ENCODE measurements at regions not wholly inside any gene's neighbourhood (a gene's known extent, or its start where the extent isn't known, plus 50 kb on each side); places are given as distances from the start of the nearest gene placed in this dataset.

DNA sequence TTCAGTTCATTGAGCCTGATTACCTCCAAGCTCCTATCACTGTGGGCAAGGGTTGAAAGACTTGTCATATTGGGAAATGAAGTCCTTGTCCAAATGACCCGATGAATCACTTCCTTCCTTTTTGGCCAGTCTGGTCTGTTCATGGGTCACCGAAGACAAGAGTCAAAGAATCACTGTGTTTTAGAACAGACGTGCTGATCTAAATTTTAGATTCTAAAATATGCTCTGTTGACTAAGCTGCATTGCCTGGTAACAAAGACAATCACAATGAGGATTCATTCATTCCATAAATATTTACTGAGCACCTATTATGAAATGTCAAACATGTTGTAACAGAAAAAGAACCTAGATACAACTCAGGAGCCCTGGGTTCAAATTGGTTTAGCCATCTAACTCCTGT, 99.4 kb upstream of the RND3 start:
- H3K4me2 ChIP-seq: no peak overlapping the region
- DNase-seq (ENCODE audit: low spot score): no peak
- peaks cover 3% of the 10 kb centered on the region for H3K4me1 ChIP-seq (ENCODE audit: insufficient read depth)
- H3K36me3 ChIP-seq (replicated peaks; ENCODE audit: insufficient read depth, low read depth): no peaks in the 10 kb centered on the region
- no peaks in the 10 kb centered on the region for H3K9me3 ChIP-seq (ENCODE audit: low read depth)
- no peak overlapping the region for H2AFZ ChIP-seq
- no peak overlapping the region for H3K4me3 ChIP-seq
- no peak overlapping the region for H3K27ac ChIP-seq
- 86% methylated on average over 3 of the region's 3 CpGs for WGBS (ENCODE audit: low lambda C conversion rate, missing lambda C conversion rate)
- H3K79me2 ChIP-seq: no peaks in the 10 kb centered on the region
- no peaks in the 10 kb centered on the region for H3K9me2 ChIP-seq (replicated peaks; ENCODE audit: insufficient read depth)
- no peaks in the 10 kb centered on the region for H4K20me1 ChIP-seq (ENCODE audit: insufficient read depth, poor library complexity, severe bottlenecking)
- no peak for TF ChIP-seq EZH2 (IDR thresholded peaks at IDR 0.05; ENCODE audit: borderline replicate concordance)
- TF ChIP-seq, protein P1, sequence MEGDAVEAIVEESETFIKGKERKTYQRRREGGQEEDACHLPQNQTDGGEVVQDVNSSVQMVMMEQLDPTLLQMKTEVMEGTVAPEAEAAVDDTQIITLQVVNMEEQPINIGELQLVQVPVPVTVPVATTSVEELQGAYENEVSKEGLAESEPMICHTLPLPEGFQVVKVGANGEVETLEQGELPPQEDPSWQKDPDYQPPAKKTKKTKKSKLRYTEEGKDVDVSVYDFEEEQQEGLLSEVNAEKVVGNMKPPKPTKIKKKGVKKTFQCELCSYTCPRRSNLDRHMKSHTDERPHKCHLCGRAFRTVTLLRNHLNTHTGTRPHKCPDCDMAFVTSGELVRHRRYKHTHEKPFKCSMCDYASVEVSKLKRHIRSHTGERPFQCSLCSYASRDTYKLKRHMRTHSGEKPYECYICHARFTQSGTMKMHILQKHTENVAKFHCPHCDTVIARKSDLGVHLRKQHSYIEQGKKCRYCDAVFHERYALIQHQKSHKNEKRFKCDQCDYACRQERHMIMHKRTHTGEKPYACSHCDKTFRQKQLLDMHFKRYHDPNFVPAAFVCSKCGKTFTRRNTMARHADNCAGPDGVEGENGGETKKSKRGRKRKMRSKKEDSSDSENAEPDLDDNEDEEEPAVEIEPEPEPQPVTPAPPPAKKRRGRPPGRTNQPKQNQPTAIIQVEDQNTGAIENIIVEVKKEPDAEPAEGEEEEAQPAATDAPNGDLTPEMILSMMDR (IDR thresholded peaks at IDR 0.05; ENCODE audit: poor library complexity): no peak
- no peak for TF ChIP-seq EZH2phosphoT487 (IDR thresholded peaks at IDR 0.05; ENCODE audit: low read depth, severe bottlenecking, unreplicated experiment)
- H3K27me3 ChIP-seq: no peaks in the 10 kb centered on the region

DNA sequence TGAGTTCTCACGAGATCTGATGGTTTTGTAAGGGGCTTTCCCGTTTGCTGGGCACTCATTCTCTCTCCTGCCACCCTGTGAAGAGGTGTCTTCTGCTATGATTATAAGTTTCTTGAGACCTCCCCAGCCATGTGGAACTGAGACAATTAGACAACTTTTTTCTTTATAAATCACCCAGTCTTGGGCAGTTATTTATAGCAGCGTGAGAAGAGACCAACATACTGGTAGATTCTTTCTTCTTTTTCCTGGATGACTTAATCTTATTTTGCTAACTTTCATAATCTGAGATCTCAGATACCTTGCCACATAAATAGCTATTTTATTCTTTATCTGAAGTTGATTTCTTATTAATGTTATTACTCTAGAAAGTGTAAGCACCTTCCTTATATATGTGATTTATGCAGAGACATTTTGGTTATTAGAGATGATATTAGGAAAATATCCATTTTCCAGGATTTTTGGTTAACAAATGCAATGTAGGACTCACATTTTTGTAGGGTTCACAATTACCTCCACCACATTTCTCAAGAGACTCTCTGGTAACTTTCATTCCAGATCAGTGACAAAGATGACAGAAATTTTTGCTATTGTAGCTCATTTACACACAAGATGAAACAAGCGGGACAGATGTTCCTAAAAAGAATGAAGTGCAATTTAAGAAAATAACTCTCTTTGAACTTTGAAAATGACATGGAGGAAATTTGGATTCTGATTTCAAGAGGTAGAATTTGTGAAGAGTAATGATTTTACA, 97.9 kb upstream of the RND3 start:
- Histone ChIP-seq H3K9me3 (ENCODE audit: low read depth) (no peaks in the 10 kb centered on the region), H3K27me3 (no peaks in the 10 kb centered on the region), H3K9me2 (replicated peaks; ENCODE audit: insufficient read depth) (no peaks in the 10 kb centered on the region), H3K4me2 (no peak overlapping the region), H2AFZ (no peak overlapping the region), H3K4me1 (ENCODE audit: insufficient read depth) (peaks cover 3% of the 10 kb centered on the region), H4K20me1 (ENCODE audit: insufficient read depth, poor library complexity, severe bottlenecking) (no peaks in the 10 kb centered on the region), H3K4me3 (no peak overlapping the region), H3K36me3 (replicated peaks; ENCODE audit: insufficient read depth, low read depth) (no peaks in the 10 kb centered on the region), H3K79me2 (no peaks in the 10 kb centered on the region), H3K27ac (no peak overlapping the region)
- no peak for DNase-seq (ENCODE audit: low spot score)
- TF ChIP-seq EZH2phosphoT487 (IDR thresholded peaks at IDR 0.05; ENCODE audit: low read depth, severe bottlenecking, unreplicated experiment) (no peak), EZH2 (IDR thresholded peaks at IDR 0.05; ENCODE audit: borderline replicate concordance) (no peak)
- 89% methylated on average over 4 of the region's 4 CpGs for WGBS (ENCODE audit: low lambda C conversion rate, missing lambda C conversion rate)

DNA sequence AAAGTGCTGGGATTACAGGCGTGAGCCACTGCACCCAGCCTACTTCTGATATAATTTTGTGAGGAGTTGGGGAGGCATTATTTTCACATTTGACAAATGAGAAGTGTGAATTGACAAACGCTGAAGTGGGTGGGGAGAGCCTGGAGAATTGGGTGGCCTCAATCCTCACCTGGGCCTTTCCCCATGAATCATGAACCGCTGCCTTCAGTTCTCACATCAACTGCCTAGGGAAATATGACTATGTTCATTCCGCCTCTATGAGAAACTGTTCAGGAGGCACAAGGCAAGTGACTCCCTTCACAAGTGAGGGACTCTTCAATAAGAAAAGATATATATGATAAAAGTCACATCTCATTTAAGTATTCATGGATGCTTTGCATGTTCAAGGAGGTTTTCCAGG, 96.6 kb upstream of the RND3 start:
- H3K27me3 ChIP-seq: no peaks in the 10 kb centered on the region
- H3K79me2 ChIP-seq: no peaks in the 10 kb centered on the region
- no peaks in the 10 kb centered on the region for H4K20me1 ChIP-seq (ENCODE audit: insufficient read depth, poor library complexity, severe bottlenecking)
- no peaks in the 10 kb centered on the region for H3K9me2 ChIP-seq (replicated peaks; ENCODE audit: insufficient read depth)
- H2AFZ ChIP-seq: no peak overlapping the region
- no peak overlapping the region for H3K4me3 ChIP-seq
- no peak for DNase-seq (ENCODE audit: low spot score)
- peaks cover 3% of the 10 kb centered on the region for H3K4me1 ChIP-seq (ENCODE audit: insufficient read depth)
- H3K36me3 ChIP-seq (replicated peaks; ENCODE audit: insufficient read depth, low read depth): no peaks in the 10 kb centered on the region
- H3K9me3 ChIP-seq (ENCODE audit: low read depth): no peaks in the 10 kb centered on the region
- TF ChIP-seq, protein P1 (IDR thresholded peaks at IDR 0.05; ENCODE audit: poor library complexity): no peak
- TF ChIP-seq EZH2phosphoT487 (IDR thresholded peaks at IDR 0.05; ENCODE audit: low read depth, severe bottlenecking, unreplicated experiment) (no peak), EZH2 (IDR thresholded peaks at IDR 0.05; ENCODE audit: borderline replicate concordance) (no peak)
- H3K4me2 ChIP-seq: no peak overlapping the region
- 94% methylated on average over 4 of the region's 4 CpGs for WGBS (ENCODE audit: low lambda C conversion rate, missing lambda C conversion rate)
- no peak overlapping the region for H3K27ac ChIP-seq

DNA sequence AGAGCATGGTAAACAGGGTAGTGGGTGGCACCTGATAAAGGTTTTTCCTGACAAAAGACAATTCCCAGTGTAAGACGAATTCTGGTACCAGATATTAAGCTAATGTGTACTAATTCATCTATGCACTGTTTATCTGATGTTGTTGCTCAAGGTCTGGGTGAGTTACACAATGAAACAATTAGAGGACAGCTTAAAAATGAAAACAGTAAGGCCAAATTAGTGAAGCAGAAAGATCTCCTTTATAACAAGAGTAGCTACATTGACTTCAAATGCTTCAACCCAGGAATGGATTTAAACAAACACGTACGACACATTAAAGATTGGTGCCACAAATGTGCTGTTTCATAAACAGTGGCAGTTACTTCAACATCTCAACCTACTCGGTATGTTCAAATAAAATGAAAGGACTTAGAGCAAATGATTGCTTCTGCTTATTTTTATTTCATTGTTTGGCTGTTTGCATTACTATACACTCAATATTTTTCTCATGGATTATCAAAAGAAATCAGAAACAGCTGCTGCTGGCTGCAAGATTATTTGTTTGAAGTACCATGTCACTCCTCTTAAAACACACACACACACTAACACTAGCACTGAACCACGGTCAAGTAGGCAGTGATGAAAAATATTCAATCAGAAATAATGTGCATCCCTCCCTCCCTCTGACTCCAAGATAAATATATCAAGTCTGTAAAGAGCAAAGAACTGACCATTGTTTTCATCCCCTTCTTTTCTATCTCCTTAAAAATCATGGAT, 94.4 kb upstream of the RND3 start:
- TF ChIP-seq EZH2phosphoT487 (IDR thresholded peaks at IDR 0.05; ENCODE audit: low read depth, severe bottlenecking, unreplicated experiment): no peak
- TF ChIP-seq, protein P1 (IDR thresholded peaks at IDR 0.05; ENCODE audit: poor library complexity): no peak
- TF ChIP-seq EZH2 (IDR thresholded peaks at IDR 0.05; ENCODE audit: borderline replicate concordance): no peak
- Histone ChIP-seq H3K9me2 (replicated peaks; ENCODE audit: insufficient read depth) (no peaks in the 10 kb centered on the region), H3K79me2 (no peaks in the 10 kb centered on the region), H3K27me3 (no peaks in the 10 kb centered on the region), H3K4me1 (ENCODE audit: insufficient read depth) (no peaks in the 10 kb centered on the region), H2AFZ (no peak overlapping the region), H3K27ac (no peak overlapping the region), H4K20me1 (ENCODE audit: insufficient read depth, poor library complexity, severe bottlenecking) (no peaks in the 10 kb centered on the region), H3K9me3 (ENCODE audit: low read depth) (no peaks in the 10 kb centered on the region), H3K36me3 (replicated peaks; ENCODE audit: insufficient read depth, low read depth) (no peaks in the 10 kb centered on the region), H3K4me2 (no peak overlapping the region), H3K4me3 (no peak overlapping the region)
- WGBS (ENCODE audit: low lambda C conversion rate, missing lambda C conversion rate): 48% methylated on average over 5 of the region's 5 CpGs
- no peak for DNase-seq (ENCODE audit: low spot score)
